Activated CD4-positive, alpha-beta T cell treated with anti-CD3 and anti-CD28 coated beads, Interleukin-2, amount 10 ng/mL, durations not matched to agents 7 days and 5 days (primary cell): ENCODE measurements at regions not wholly inside any gene's neighbourhood (a gene's known extent, or its start where the extent isn't known, plus 50 kb on each side); places are given as distances from the start of the nearest gene placed in this dataset.

Source experiments
- CTCF ChIA-PET: fragments of 350-600 bp; sonication (Branson Sonifier 250); formaldehyde crosslinking; loops from one replicate; lab custom pipeline; 2021; ENCODE audit warnings: antibody characterized with exemption; lab: Charles Lee
- POLR2A ChIA-PET: fragments of 350-600 bp; sonication (Branson Sonifier 250); formaldehyde crosslinking; loops from one replicate; lab custom pipeline; 2021; ENCODE audit warnings: antibody characterized with exemption; lab: Charles Lee
- DNase-seq: peaks from one replicate; pipeline ENCODE4 v3.0.0-alpha.2; 2020
- H3K27ac Mint-ChIP-seq: one replicate; pipeline ENCODE4 v1.8.0; 2021; ENCODE audit warnings: mild to moderate bottlenecking, moderate library complexity, mixed read lengths
- H3K27me3 Mint-ChIP-seq: one replicate; pipeline ENCODE4 v1.8.0; 2021; ENCODE audit warnings: mixed read lengths
- H3K36me3 Mint-ChIP-seq: one replicate; pipeline ENCODE4 v1.8.0; 2021; ENCODE audit warnings: low read depth, mixed read lengths
- H3K4me1 Mint-ChIP-seq: one replicate; pipeline ENCODE4 v1.8.0; 2021; ENCODE audit warnings: mixed read lengths
- H3K4me3 Mint-ChIP-seq: one replicate; pipeline ENCODE4 v1.8.0; 2021; ENCODE audit warnings: mild to moderate bottlenecking, moderate library complexity, mixed read lengths
- H3K9me3 Mint-ChIP-seq: one replicate; pipeline ENCODE4 v1.8.0; 2021; ENCODE audit warnings: mixed read lengths

DNA sequence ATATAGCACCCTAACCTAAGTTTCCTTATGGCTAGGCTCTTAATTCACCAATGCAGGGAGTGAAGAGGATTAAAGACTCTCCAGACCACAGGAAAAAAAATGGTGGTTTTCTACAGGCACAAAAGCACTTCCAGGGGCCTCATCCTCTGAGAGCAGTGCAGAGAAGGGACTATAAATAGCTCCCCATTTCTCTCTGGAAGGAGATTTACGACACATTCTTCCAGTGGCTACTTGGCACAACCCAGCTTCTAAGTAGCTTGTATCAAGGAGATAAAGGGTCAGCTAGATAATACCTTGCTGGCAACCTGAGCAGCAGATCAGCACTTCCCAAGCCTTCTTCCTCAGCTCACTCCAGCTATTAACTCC lies 73.5 kb downstream of the CRPPA start:
- Mint-ChIP-seq H3K4me1 (no peaks in the 10 kb centered on the region), H3K9me3 (peaks cover 20% of the 10 kb centered on the region), H3K27ac (no peak overlapping the region), H3K27me3 (no peaks in the 10 kb centered on the region), H3K4me3 (no peak overlapping the region), H3K36me3 (no peaks in the 10 kb centered on the region)
- DNase-seq: no peak
- POLR2A ChIA-PET: no interaction called here
- CTCF ChIA-PET: no interaction called here

DNA sequence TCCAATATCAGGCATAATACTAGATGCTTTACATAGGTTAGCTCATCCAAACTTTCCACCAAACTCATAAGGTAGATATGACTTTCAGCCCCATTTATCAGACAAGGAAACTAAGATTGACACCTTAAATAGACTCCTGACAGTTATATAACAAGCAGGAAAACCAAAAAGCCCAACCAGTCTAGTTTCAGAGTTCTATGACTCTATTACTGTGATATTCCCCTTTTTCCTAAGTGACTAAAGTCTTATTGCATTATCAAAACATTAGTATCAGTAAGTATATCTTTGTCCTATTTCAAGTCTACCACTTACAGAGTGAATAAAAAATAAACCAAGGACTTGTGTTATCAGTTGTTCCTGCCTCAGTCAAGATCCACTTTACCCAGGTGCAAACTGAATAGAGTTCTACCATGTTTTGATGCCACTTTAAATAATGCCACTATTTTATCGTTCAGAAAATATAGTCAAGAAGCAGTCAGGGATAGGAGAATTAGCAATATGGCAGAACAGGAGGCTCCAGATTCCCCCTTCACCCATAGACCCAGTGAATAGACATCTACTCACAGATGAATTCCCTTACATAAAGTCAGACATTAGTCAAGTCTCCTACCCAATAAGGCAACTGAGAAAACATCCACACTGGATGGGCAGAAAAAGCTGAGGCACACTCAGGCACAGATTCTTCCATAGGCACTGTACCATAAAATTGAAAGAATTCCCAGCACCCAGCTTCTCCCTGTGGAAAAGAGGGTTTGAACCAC lies 74.1 kb downstream of the CRPPA start:
- Mint-ChIP-seq H3K27me3 (no peaks in the 10 kb centered on the region), H3K27ac (no peak overlapping the region), H3K36me3 (no peaks in the 10 kb centered on the region), H3K4me1 (no peaks in the 10 kb centered on the region), H3K9me3 (peaks cover 20% of the 10 kb centered on the region), H3K4me3 (no peak overlapping the region)
- ChIA-PET POLR2A (no interaction called here), CTCF (no interaction called here)
- no peak for DNase-seq

DNA sequence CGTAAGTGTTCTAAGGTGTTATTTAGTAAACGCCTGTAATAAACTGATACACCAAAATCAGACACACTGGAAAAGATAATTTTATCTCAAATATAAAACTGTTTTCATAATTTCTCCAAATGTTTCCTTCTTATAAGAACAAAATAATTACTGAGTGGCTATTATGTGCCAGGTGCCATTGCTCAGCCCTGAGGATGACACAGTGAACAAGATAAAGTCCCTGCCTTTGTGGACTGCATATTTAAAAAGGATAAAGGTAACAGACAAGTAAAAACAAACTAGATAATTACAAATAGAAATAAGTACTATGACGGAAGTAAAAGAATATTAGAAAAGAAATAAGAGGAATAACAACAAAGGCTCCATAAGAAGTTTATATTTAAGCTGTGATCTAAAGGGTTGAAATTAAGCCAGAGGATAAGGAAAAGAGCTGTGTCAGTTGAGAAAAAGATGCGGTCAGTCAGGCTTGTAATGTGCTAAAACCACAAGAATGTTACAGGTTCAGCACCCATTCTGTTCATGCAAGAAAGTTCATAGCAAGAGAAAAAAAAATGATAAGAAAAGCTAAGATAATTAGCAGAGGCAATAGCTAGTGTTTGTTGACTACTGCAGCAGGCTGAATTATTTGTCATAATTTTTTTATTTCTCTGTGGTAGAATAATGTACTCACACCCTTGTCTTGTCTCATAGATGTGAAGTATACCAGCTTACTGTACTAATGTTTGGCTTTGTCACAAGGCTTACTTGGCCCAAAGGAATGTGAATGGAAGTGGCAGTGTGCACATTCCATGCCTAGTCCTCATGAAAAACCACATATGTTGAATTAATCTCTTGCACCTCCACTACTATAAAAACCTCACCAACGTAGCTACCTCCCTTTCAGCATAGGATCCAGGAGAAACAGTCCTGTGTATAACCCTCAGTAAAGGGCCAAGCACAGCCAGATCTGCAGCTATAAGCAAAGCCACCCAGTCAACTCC lies 75.1 kb downstream of the CRPPA start:
- ChIA-PET POLR2A (no interaction called here), CTCF (no interaction called here)
- Mint-ChIP-seq H3K9me3 (peaks cover 20% of the 10 kb centered on the region), H3K4me1 (no peaks in the 10 kb centered on the region), H3K27ac (no peak overlapping the region), H3K27me3 (no peaks in the 10 kb centered on the region), H3K4me3 (no peak overlapping the region), H3K36me3 (no peaks in the 10 kb centered on the region)
- DNase-seq: no peak

DNA sequence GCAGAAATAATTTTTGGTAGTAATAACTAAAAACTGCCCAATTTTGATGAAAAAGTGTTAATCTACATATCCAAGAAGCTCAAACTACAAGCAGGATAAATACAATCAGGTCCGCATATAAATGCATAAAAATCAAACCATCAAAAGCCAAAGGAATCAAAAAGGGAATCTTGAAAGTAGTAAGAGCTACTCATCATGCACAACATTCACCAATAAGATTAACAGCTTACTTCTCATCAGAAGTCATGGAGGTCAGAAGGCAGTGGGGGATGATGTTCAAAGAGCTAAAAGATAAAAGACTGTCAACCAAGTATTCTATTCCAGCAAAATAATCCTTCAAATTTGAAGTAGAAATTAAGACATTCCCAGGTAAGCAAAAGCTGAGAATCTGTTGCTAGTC lies 76.4 kb downstream of the CRPPA start:
- Mint-ChIP-seq H3K9me3 (peaks cover 13% of the 10 kb centered on the region), H3K4me3 (no peak overlapping the region), H3K4me1 (no peaks in the 10 kb centered on the region), H3K36me3 (no peaks in the 10 kb centered on the region), H3K27ac (no peak overlapping the region), H3K27me3 (no peaks in the 10 kb centered on the region)
- ChIA-PET POLR2A (no interaction called here), CTCF (no interaction called here)
- DNase-seq: no peak

- no peaks in the 10 kb centered on the region for H3K36me3 Mint-ChIP-seq
- H3K27ac Mint-ChIP-seq: no peak overlapping the region
- DNase-seq: no peak
- ChIA-PET POLR2A (no interaction called here), CTCF (no interaction called here)
- H3K9me3 Mint-ChIP-seq: peaks cover 5% of the 10 kb centered on the region
- no peaks in the 10 kb centered on the region for H3K27me3 Mint-ChIP-seq
- no peaks in the 10 kb centered on the region for H3K4me1 Mint-ChIP-seq
- no peak overlapping the region for H3K4me3 Mint-ChIP-seq
These were observed 77.7 kb downstream of the CRPPA start for GRCh38 chr7:16343612-16344011.

GRCh38 chr7:16338065-16338464 lies 83.3 kb downstream of the CRPPA start:
- no peaks in the 10 kb centered on the region for H3K36me3 Mint-ChIP-seq
- H3K4me1 Mint-ChIP-seq: no peaks in the 10 kb centered on the region
- H3K27me3 Mint-ChIP-seq: no peaks in the 10 kb centered on the region
- H3K9me3 Mint-ChIP-seq: peaks cover 3% of the 10 kb centered on the region
- CTCF ChIA-PET: no interaction called here
- H3K4me3 Mint-ChIP-seq: no peak overlapping the region
- DNase-seq: no peak
- no peak overlapping the region for H3K27ac Mint-ChIP-seq
- POLR2A ChIA-PET: no interaction called here

- DNase-seq: no peak
- POLR2A ChIA-PET: no interaction called here
- Mint-ChIP-seq H3K27me3 (no peaks in the 10 kb centered on the region), H3K4me1 (no peaks in the 10 kb centered on the region), H3K36me3 (no peaks in the 10 kb centered on the region), H3K9me3 (peaks cover 1% of the 10 kb centered on the region), H3K4me3 (no peak overlapping the region), H3K27ac (no peak overlapping the region)
- CTCF ChIA-PET: no interaction called here
These were observed 95.2 kb downstream of the CRPPA start for GRCh38 chr7:16326106-16326505.

- Mint-ChIP-seq H3K4me1 (no peaks in the 10 kb centered on the region), H3K27me3 (no peaks in the 10 kb centered on the region), H3K9me3 (no peaks in the 10 kb centered on the region), H3K4me3 (no peak overlapping the region), H3K36me3 (no peaks in the 10 kb centered on the region), H3K27ac (no peak overlapping the region)
- no peak for DNase-seq
- POLR2A ChIA-PET: no interaction called here
- CTCF ChIA-PET: no interaction called here
These were observed 98.0 kb downstream of the CRPPA start for GRCh38 chr7:16323313-16323712.

GRCh38 chr7:16320099-16320660 lies 101.2 kb downstream of the CRPPA start:
- Mint-ChIP-seq H3K4me3 (no peak overlapping the region), H3K9me3 (no peaks in the 10 kb centered on the region), H3K27ac (no peak overlapping the region), H3K27me3 (no peaks in the 10 kb centered on the region), H3K4me1 (no peaks in the 10 kb centered on the region), H3K36me3 (no peaks in the 10 kb centered on the region)
- no peak for DNase-seq
- ChIA-PET CTCF (no interaction called here), POLR2A (no interaction called here)

GRCh38 chr7:16318989-16319915 lies 102.1 kb downstream of the CRPPA start:
- H3K27ac Mint-ChIP-seq: no peak overlapping the region
- no peak overlapping the region for H3K4me3 Mint-ChIP-seq
- no peaks in the 10 kb centered on the region for H3K36me3 Mint-ChIP-seq
- H3K27me3 Mint-ChIP-seq: no peaks in the 10 kb centered on the region
- no peaks in the 10 kb centered on the region for H3K9me3 Mint-ChIP-seq
- DNase-seq: no peak
- H3K4me1 Mint-ChIP-seq: no peaks in the 10 kb centered on the region
- CTCF ChIA-PET: no interaction called here
- POLR2A ChIA-PET: no interaction called here

DNA sequence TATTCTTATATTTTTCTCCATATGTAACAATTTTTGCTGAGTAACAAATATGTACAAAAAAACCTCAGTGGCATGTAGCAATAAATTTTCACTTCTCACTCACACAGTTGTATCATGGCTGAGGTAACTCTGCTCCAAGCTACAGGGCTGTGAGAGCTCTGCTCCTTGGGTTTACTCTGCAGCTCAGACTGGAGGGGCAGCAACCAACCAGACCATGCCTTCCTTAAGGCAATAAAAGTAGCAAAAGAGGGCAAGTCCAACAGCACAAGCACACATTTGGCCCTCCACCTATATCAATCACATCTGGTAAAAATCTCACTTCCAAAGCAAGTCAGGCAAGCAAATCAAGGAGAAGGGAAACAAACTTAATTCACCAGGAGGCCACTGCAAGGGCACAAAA lies 102.9 kb downstream of the CRPPA start:
- POLR2A ChIA-PET: no interaction called here
- DNase-seq: no peak
- H3K27me3 Mint-ChIP-seq: no peaks in the 10 kb centered on the region
- H3K36me3 Mint-ChIP-seq: no peaks in the 10 kb centered on the region
- no peaks in the 10 kb centered on the region for H3K9me3 Mint-ChIP-seq
- CTCF ChIA-PET: no interaction called here
- H3K4me3 Mint-ChIP-seq: no peak overlapping the region
- H3K4me1 Mint-ChIP-seq: no peaks in the 10 kb centered on the region
- no peak overlapping the region for H3K27ac Mint-ChIP-seq

GRCh38 chr7:16317406-16317805 lies 103.9 kb downstream of the CRPPA start:
- POLR2A ChIA-PET: no interaction called here
- H3K27ac Mint-ChIP-seq: no peak overlapping the region
- DNase-seq: no peak
- H3K4me1 Mint-ChIP-seq: no peaks in the 10 kb centered on the region
- CTCF ChIA-PET: no interaction called here
- no peaks in the 10 kb centered on the region for H3K27me3 Mint-ChIP-seq
- H3K4me3 Mint-ChIP-seq: no peak overlapping the region
- no peaks in the 10 kb centered on the region for H3K9me3 Mint-ChIP-seq
- no peaks in the 10 kb centered on the region for H3K36me3 Mint-ChIP-seq
